Stimulated activated CD4-positive, alpha-beta T cell treated with anti-CD3 and anti-CD28 coated beads, Interleukin-12 subunit alpha, Interleukin-12 subunit beta, amount 100 ng/mL, for 48 hours (primary cell): ENCODE measurements at regions not wholly inside any gene's neighbourhood (a gene's known extent, or its start where the extent isn't known, plus 50 kb on each side); places are given as distances from the start of the nearest gene placed in this dataset.

Experiments
- DNase-seq, 3 donors: peaks; one replicate each; pipeline ENCODE4 v3.0.0-alpha.2; 2020; ENCODE audit warnings: low read depth in 2 of 3, low spot score in 1 of 3

DNA sequence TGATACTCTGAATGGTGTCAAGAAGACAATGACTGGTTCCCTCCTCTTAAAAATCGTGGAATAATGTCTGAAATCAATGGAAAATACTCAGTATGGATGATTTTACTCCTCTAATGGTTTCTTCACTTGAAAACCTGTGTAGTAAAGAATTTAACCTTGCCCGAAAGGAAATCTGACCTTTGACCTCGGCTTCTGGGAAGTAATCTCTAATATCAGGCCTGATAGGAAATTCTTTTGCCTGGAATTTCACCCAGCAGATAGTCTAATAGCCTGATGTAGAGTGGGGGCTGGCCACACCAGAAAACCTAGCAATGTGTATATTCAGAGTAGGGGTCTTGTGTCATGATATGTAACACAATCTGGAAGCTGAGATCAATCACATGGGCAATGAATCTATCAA, 91.5 kb upstream of the GOLIM4 start:
- DNase-seq, result no peak

DNA sequence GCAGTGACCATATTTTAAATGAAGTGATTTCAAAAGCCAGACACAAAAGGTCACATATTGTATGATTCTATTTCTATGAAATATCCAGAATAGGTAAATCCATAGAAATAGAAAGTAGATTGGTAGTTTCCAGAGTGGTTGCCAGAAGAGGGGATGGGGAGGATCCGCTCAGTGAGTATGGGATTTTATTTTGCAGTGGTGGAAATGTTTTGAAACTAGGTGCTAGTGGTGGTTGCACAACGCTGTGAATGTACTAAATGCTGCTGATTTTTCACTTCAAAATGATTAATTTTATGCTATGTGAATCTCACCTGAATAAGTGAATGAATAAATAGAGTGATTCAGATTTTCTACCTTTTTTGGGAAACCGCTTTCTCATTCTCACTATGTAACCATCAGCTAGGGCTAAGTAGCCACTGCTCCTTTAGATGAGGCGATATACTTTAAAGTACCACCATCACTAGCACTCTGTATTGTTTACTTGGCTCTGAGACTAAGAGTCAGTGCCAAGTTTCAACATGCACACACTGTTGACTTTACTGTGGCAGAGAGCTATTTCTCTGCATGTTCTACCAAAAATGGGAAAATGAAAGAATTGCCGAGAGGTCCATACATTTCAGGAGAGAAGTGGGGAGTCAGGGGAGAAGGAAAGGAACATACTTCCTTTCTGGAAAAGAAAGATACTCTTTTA, 90.7 kb upstream of the GOLIM4 start:
- DNase-seq, result no peak

- DNase-seq, result no peak
These were observed 88.0 kb upstream of the GOLIM4 start for GRCh38 chr3:168183774-168184173.

DNA sequence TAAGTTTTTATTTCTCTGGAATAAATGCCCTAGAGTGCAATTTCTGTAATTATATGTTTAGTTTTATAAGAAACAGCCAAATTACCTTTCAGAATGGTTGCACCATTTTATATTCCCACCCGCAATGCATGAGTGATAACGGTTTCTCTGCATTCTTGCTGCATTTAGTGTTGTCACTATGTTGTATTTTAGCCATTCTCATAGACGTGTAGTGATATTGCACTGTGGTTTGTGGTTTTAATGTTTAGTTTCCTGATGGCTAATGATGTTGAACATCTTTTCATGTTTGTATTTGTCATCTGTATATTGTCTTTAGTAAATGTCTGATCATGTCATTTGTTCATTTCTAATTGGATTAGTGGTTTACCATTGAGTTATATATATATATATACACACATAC, 73.0 kb upstream of the GOLIM4 start:
- DNase-seq, result no peak

DNA sequence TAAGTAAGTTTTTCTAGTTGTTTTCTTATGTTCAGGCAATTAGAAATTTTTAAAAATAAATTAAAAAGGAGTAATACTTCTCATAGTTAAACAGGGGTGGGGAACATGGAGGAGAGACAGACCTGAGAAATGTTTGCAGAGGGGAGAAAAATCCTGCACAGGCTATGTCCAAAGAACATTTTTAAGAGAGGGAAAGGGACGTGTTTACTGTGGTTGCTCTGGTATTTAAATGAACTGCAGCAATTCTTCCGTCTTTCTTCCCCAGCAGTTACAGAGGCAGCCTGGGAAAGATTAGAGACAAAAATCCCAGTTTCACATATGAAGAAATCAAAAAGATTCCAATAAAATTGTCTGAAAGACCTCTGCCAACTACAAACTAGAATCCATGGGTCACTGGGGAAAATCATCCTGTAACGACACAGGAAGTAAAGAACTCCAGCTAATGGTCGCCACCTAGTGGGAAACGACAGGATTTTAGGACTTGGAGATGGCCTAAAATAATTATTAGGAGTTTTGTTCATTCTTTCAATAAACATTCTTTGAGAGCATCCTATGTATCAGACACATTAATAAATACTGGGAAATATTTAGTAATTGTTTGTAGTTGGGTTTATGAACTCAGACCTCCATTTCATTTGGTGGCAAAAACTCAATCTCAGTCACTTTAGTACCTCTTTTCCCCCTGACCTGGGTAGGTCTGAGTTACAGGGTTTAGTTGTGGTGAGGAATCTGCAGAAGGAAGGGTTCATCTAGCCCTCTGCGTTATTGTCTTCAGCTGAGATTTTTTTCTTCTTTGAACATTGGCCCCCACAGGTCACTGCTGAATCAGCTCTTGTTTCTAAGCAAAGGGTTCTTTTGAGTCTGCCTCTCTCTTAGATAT, 69.9 kb upstream of the GOLIM4 start:
- DNase-seq, result peak in 2 of 3 donors; percentile 15 to 20

- no peak for DNase-seq
These were observed 66.4 kb upstream of the GOLIM4 start for GRCh38 chr3:168162172-168162571.

DNA sequence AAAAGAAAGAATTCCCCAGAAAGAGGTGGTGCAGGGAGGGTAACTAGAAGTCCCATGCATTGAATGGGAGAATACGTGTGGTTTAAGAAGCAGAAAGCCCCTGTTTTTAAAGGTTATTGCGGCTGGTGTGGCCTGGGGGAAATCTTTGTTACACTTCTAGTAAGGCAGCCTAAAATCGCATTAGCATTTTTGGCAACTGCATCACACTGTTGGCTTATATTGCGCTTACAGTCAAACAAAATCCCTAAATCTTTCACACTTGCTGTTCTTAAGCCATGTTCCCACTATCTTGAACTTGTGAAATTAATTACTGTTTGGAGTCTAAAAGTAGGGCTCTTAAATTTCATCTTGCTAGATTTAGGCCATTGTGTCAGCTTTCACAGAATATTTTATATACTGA, 66.0 kb upstream of the GOLIM4 start:
- no peak for DNase-seq

DNA sequence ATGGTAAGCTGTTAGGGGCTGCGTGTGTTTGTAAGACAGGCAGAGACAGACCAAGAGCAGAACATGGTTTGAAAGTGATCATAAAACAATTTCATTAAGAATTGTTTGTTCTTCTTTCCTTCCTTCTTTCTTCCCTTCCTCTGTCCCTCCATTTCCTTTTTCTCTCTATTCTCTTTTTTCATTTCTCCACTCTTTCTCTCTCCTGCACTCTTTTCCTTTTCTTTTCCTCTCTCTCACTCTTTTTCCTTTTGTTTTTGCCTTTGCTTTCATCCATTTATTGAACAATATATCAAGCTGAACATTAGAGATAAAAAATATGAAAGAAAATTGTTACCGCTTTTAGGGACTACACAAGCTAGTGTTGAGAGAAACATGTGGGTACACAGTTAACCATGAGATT, 62.2 kb upstream of the GOLIM4 start:
- no peak for DNase-seq

DNA sequence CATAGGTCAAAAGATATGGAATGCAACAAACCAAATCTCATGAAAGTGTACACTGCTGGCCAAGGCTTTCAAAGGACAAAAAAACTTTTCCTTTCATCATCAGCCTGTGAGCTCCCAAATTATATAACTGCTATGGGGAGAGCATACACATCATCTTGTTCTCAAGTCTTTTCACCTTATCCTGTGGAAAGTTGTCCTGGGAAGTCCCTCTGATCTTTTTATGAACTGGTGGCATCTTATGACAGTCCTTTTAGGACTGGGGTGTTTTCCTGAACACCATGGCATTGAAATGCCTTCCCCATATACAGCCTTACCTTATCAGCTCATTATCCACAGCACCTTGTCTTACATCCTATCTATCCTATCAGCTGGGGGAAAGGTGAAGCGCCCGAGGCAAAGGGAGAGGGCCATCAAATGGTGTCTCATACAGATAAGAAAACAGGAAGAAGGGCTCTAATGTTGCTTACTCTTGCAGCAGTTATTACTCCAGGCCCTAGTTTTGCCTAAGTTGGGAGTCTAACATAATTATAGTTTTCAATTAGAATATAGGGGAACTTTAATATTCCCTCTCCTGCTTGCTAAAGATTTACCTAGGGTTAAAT, 61.5 kb upstream of the GOLIM4 start:
- no peak for DNase-seq

DNA sequence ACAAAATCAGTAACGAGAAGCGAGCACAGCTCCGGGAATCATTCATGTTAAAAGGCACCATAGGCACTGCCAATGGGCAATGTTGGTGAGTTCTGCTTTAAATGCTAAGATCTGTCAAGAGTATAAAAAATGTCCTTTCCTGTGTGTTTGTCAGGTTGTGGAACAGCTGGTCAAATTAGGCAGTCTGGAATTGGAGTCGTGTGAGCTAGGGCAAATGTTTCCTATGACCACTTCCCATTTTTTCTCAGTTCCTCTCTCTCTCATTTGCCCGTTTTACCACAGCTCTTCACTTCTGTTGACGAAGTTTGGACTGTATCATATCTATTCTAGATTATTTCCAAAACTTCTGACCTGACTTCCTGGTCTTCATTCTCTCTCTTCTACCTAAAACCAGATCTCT, 60.8 kb upstream of the GOLIM4 start:
- no peak for DNase-seq

- no peak for DNase-seq
These were observed 59.6 kb upstream of the GOLIM4 start for GRCh38 chr3:168155303-168155702.

DNA sequence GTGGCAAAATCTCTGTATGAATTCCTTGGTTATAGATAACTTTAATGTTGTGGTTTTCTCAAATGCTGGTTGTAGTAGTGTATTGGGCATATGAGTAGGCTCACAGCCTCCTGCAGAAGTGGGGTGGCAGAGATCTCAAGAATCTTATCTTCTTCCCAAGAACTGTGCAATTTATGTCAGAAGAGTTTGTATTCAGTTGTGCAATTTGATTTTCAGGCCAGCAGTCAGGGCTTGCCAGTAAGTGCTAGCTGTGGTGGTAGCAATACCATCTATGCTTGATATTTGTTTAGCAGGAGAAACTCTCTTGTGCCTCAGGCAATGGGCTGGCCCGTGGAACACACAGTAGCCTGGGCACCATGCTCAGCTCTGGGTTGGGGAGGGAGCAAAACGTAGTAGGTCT, 58.4 kb upstream of the GOLIM4 start:
- no peak for DNase-seq

DNA sequence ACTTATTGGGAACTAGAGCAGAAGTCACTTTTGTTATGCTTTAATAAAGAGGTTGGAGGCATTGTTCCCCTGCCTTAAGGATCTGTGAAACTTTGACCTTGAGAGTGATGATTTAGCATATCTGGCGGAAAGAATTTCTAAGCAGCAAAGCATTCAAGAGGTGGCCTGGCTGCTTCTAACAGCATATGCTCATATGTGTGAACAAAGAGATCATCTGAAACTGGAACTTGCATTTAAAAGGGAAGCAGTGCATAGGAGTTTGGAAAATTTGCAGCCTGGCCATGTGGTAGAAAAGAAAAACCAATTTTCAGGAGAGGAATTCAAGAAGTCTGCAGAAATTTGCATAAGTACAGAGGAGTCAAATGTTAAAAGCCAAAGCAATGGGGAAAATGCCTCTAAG, 56.4 kb upstream of the GOLIM4 start:
- no peak for DNase-seq
